ENCODE measurements at regions not wholly inside any gene's neighbourhood (a gene's known extent, or its start where the extent isn't known, plus 50 kb on each side); places are given as distances from the start of the nearest gene placed in this dataset.

- H3K36me3 ChIP-seq, result no peaks in the 10 kb centered on the region
- no peak overlapping the region for H3K27ac ChIP-seq
- no peaks in the 10 kb centered on the region for H3K27me3 ChIP-seq
- H3K4me3 ChIP-seq (ENCODE audit: low read depth in 1 of 2, low read length in 1 of 2), result no peak overlapping the region
- no peak for TF ChIP-seq CTCF (IDR thresholded peaks at IDR 0.05)
- no peaks in the 10 kb centered on the region for H3K4me1 ChIP-seq (ENCODE audit: control insufficient read depth in 1 of 2, insufficient read depth in 1 of 2, low read depth in 1 of 2, low read length in 1 of 2)
- H3K9me3 ChIP-seq, result no peaks in the 10 kb centered on the region
Measured at GRCh38 chr14:38502239-38502638, 246.3 kb upstream of the CLEC14A start.

- Histone ChIP-seq H3K4me1 (ENCODE audit: control insufficient read depth in 1 of 2, insufficient read depth in 1 of 2, low read depth in 1 of 2, low read length in 1 of 2) (no peaks in the 10 kb centered on the region), H3K36me3 (no peaks in the 10 kb centered on the region), H3K4me3 (ENCODE audit: low read depth in 1 of 2, low read length in 1 of 2) (no peak overlapping the region), H3K27me3 (no peaks in the 10 kb centered on the region), H3K27ac (no peak overlapping the region), H3K9me3 (no peaks in the 10 kb centered on the region)
- no peak for TF ChIP-seq CTCF (IDR thresholded peaks at IDR 0.05)
Measured at GRCh38 chr14:38500125-38500524, 244.2 kb upstream of the CLEC14A start.

GRCh38 chr14:38496092-38496491 lies 240.2 kb upstream of the CLEC14A start:
- no peaks in the 10 kb centered on the region for H3K36me3 ChIP-seq
- TF ChIP-seq CTCF (IDR thresholded peaks at IDR 0.05), result no peak
- H3K27me3 ChIP-seq, result no peaks in the 10 kb centered on the region
- H3K4me1 ChIP-seq (ENCODE audit: control insufficient read depth in 1 of 2, insufficient read depth in 1 of 2, low read depth in 1 of 2, low read length in 1 of 2), result no peaks in the 10 kb centered on the region
- no peak overlapping the region for H3K27ac ChIP-seq
- H3K9me3 ChIP-seq, result no peaks in the 10 kb centered on the region
- H3K4me3 ChIP-seq (ENCODE audit: low read depth in 1 of 2, low read length in 1 of 2), result no peak overlapping the region

GRCh38 chr14:38490273-38490672 lies 234.4 kb upstream of the CLEC14A start:
- no peaks in the 10 kb centered on the region for H3K9me3 ChIP-seq
- H3K27ac ChIP-seq, result no peak overlapping the region
- H3K36me3 ChIP-seq, result no peaks in the 10 kb centered on the region
- no peak for TF ChIP-seq CTCF (IDR thresholded peaks at IDR 0.05)
- H3K27me3 ChIP-seq, result no peaks in the 10 kb centered on the region
- H3K4me3 ChIP-seq (ENCODE audit: low read depth in 1 of 2, low read length in 1 of 2), result no peak overlapping the region
- H3K4me1 ChIP-seq (ENCODE audit: control insufficient read depth in 1 of 2, insufficient read depth in 1 of 2, low read depth in 1 of 2, low read length in 1 of 2), result no peaks in the 10 kb centered on the region

- TF ChIP-seq CTCF (IDR thresholded peaks at IDR 0.05), result no peak
- Histone ChIP-seq H3K27ac (no peak overlapping the region), H3K36me3 (no peaks in the 10 kb centered on the region), H3K27me3 (no peaks in the 10 kb centered on the region), H3K9me3 (no peaks in the 10 kb centered on the region), H3K4me1 (ENCODE audit: control insufficient read depth in 1 of 2, insufficient read depth in 1 of 2, low read depth in 1 of 2, low read length in 1 of 2) (no peaks in the 10 kb centered on the region), H3K4me3 (ENCODE audit: low read depth in 1 of 2, low read length in 1 of 2) (no peak overlapping the region)
Measured at GRCh38 chr14:38485026-38485425, 229.1 kb upstream of the CLEC14A start.

Measured in neutrophil (primary cell).